Keratinocyte (primary cell): ENCODE measurements at regions not wholly inside any gene's neighbourhood (a gene's known extent, or its start where the extent isn't known, plus 50 kb on each side); places are given as distances from the start of the nearest gene placed in this dataset.
"Not testable (repeated sequence)": the region's sequence is repeated elsewhere in the genome, so short reads cannot be mapped to it uniquely, and the experiment has no call there.

Experiments used
- DNase-seq: peaks from one replicate; pipeline ENCODE4 v3.0.0-alpha.2; 2011; ENCODE audit warnings: low read depth, missing footprints, low spot score
- FAIRE-seq: peaks from 2 replicates; lab custom pipeline; 2011; peaks lifted over from hg19 to GRCh38; lab: Jason Lieb, UNC
- H2AFZ ChIP-seq: 2 replicates; pipeline ENCODE4 v1.6.0; 2012; ENCODE audit warnings: low read length, control low read depth, inconsistent platforms; ENCODE audit not compliant: control insufficient read depth
- H3K27ac ChIP-seq: 2 replicates; pipeline ENCODE4 v1.5.1; 2011; ENCODE audit warnings: low read length; ENCODE audit not compliant: control insufficient read depth, insufficient read depth
- H3K27me3 ChIP-seq: 3 replicates; pipeline ENCODE4 v1.6.0; 2011; ENCODE audit warnings: low read length; ENCODE audit not compliant: control insufficient read depth, insufficient read depth; ENCODE audit errors: extremely low read depth
- H3K36me3 ChIP-seq, 2 experiments: 2 replicates in 1 of 2; 3 replicates in 1 of 2; pipeline ENCODE4 v1.5.1; 2011; ENCODE audit warnings: low read length in 2 of 2, mild to moderate bottlenecking in 1 of 2; ENCODE audit not compliant: control insufficient read depth in 2 of 2, insufficient read depth in 2 of 2; ENCODE audit errors: extremely low read depth in 1 of 2
- H3K4me1 ChIP-seq: 3 replicates; pipeline ENCODE4 v1.5.1; 2011; ENCODE audit warnings: low read length; ENCODE audit not compliant: control insufficient read depth, insufficient read depth; ENCODE audit errors: extremely low read depth
- H3K4me2 ChIP-seq: 3 replicates; pipeline ENCODE4 v1.6.0; 2011; ENCODE audit warnings: low read depth, low read length; ENCODE audit not compliant: control insufficient read depth, insufficient read depth; ENCODE audit errors: extremely low read depth
- H3K4me3 ChIP-seq, 3 experiments: fragments of 200-600 bp in 1 of 3; sonication (generic) in 1 of 3; 2 replicates in 2 of 3; 3 replicates in 1 of 3; pipeline ENCODE4 v1.5.1; 2011 to 2016; ENCODE audit warnings: low read length in 3 of 3, mild to moderate bottlenecking in 3 of 3, control low read depth in 2 of 3, inconsistent platforms in 1 of 3, low read depth in 1 of 3, mixed read lengths in 1 of 3, mixed run types in 1 of 3, moderate library complexity in 1 of 3; ENCODE audit not compliant: control insufficient read depth in 2 of 3, insufficient read depth in 2 of 3; ENCODE audit errors: extremely low read depth in 1 of 3
- H3K79me2 ChIP-seq: 2 replicates; pipeline ENCODE4 v1.6.0; 2012; ENCODE audit warnings: low read length; ENCODE audit not compliant: control insufficient read depth, insufficient read depth
- H3K9ac ChIP-seq: 3 replicates; pipeline ENCODE4 v1.6.0; 2011; ENCODE audit warnings: low read length; ENCODE audit not compliant: control insufficient read depth, insufficient read depth; ENCODE audit errors: extremely low read depth
- H3K9me1 ChIP-seq: 3 replicates; pipeline ENCODE4 v1.6.0; 2011; ENCODE audit warnings: low read length; ENCODE audit not compliant: control insufficient read depth, insufficient read depth; ENCODE audit errors: extremely low read depth
- H3K9me3 ChIP-seq: 2 replicates; pipeline ENCODE4 v1.5.1; 2012; ENCODE audit warnings: low read depth, low read length; ENCODE audit not compliant: control insufficient read depth
- H4K20me1 ChIP-seq: 3 replicates; pipeline ENCODE4 v1.6.0; 2011; ENCODE audit warnings: low read length; ENCODE audit not compliant: control insufficient read depth, insufficient read depth; ENCODE audit errors: extremely low read depth
- EZH2 ChIP-seq: IDR thresholded peaks from one replicate; pipeline ENCODE4 v1.6.1; 2012; ENCODE audit warnings: inconsistent platforms, mild to moderate bottlenecking, low read length, moderate library complexity
- dilution Hi-C: fragments of 300-500 bp; cut with MboI; formaldehyde crosslinking; loops from one replicate; pipeline ENCODE4 v1.7.0; 2020; ENCODE audit warnings: low sequenced_read_pairs; ENCODE audit not compliant: extremely low pct_ligation_motif_present
- TF ChIP-seq, protein P1 (sequence below), 3 experiments: IDR thresholded peaks in 1 of 3; conservative IDR thresholded peaks in 1 of 3; optimal IDR thresholded peaks in 1 of 3; 2 replicates in 2 of 3; 3 replicates in 1 of 3; pipeline versions ENCODE3 to v1.5.1; 2011; ENCODE audit warnings: low read length in 3 of 3, mild to moderate bottlenecking in 3 of 3, moderate library complexity in 2 of 3, control low read depth in 1 of 3, inconsistent platforms in 1 of 3; ENCODE audit not compliant: insufficient read depth in 2 of 3; ENCODE audit errors: extremely low read depth in 1 of 3

DNA sequence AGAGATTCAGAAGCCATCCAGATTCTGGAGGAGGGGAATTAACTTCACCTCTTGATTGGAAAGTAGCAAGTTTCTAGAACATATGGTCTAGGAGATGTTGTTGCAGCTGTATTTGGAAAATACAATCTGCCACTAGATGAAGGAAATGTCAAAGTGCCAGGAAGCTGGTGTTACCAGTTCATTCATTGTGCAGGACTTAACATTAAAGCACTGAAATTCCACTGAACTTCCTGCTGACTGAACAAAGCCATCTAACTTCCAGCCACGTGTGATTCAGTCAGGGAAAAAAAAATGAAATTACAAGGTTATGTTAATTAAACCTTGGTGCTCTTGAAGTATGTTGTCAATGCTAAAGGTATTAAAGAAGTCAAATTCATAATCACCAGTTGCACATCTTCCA is 321.5 kb upstream of the SASH1 start:
- no peak for TF ChIP-seq EZH2
- TF ChIP-seq, protein P1, sequence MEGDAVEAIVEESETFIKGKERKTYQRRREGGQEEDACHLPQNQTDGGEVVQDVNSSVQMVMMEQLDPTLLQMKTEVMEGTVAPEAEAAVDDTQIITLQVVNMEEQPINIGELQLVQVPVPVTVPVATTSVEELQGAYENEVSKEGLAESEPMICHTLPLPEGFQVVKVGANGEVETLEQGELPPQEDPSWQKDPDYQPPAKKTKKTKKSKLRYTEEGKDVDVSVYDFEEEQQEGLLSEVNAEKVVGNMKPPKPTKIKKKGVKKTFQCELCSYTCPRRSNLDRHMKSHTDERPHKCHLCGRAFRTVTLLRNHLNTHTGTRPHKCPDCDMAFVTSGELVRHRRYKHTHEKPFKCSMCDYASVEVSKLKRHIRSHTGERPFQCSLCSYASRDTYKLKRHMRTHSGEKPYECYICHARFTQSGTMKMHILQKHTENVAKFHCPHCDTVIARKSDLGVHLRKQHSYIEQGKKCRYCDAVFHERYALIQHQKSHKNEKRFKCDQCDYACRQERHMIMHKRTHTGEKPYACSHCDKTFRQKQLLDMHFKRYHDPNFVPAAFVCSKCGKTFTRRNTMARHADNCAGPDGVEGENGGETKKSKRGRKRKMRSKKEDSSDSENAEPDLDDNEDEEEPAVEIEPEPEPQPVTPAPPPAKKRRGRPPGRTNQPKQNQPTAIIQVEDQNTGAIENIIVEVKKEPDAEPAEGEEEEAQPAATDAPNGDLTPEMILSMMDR (optimal IDR thresholded peaks at IDR 0.05 in 1 of 3, IDR thresholded peaks at IDR 0.05 in 1 of 3, conservative IDR thresholded peaks at IDR 0.05 in 1 of 3; ENCODE audit: extremely low read depth in 1 of 3, insufficient read depth in 2 of 3, low read length in 3 of 3), result no peak

DNA sequence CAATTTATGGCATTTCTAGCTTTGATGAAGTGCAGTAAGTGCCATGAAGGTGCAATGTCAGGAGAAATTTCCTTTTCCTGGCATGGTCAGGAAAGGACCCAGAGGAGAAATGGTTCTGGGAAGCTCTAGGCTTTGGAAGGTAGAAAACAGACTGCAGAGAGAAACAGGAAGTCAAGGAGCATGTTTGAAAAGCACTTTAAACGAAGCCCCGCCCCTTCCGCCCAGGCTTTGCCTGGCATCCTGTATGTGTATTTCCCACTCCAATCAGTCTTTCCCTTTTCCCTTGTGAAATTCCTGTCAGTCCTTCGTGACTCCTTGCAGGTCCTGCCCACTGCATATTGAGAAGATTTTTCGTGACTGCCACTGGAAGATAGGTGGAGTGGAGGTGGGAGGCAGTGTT is 320.9 kb upstream of the SASH1 start:
- dilution Hi-C loops, result no loop called here
- H3K9me3 ChIP-seq, result no peaks in the 10 kb centered on the region
- TF ChIP-seq, protein P1 (optimal IDR thresholded peaks at IDR 0.05 in 1 of 3, IDR thresholded peaks at IDR 0.05 in 1 of 3, conservative IDR thresholded peaks at IDR 0.05 in 1 of 3; ENCODE audit: extremely low read depth in 1 of 3, insufficient read depth in 2 of 3, low read length in 3 of 3), result no peak
- no peak for TF ChIP-seq EZH2
- H3K27me3 ChIP-seq, result no peaks in the 10 kb centered on the region
- H3K79me2 ChIP-seq, result no peaks in the 10 kb centered on the region
- H3K9me1 ChIP-seq, result no peaks in the 10 kb centered on the region
- no peaks in the 10 kb centered on the region for H3K4me1 ChIP-seq
- H3K27ac ChIP-seq, result no peak overlapping the region
- no peaks in the 10 kb centered on the region for H4K20me1 ChIP-seq
- FAIRE-seq (no peak), DNase-seq (no peak)
- no peaks in the 10 kb centered on the region for H3K36me3 ChIP-seq
- H3K4me2 ChIP-seq, result no peak overlapping the region
- no peak overlapping the region for H3K9ac ChIP-seq
- no peak overlapping the region for H3K4me3 ChIP-seq
- H2AFZ ChIP-seq, result no peak overlapping the region

More for the DNA sequence above, 321.5 kb upstream of the SASH1 start:
- no peaks in the 10 kb centered on the region for H3K4me1 ChIP-seq
- dilution Hi-C loops, result no loop called here
- no peaks in the 10 kb centered on the region for H3K36me3 ChIP-seq
- no peaks in the 10 kb centered on the region for H3K79me2 ChIP-seq
- no peak overlapping the region for H3K4me3 ChIP-seq
- no peaks in the 10 kb centered on the region for H3K9me1 ChIP-seq
- H2AFZ ChIP-seq, result no peak overlapping the region
- no peaks in the 10 kb centered on the region for H4K20me1 ChIP-seq
- no peak for FAIRE-seq
- no peaks in the 10 kb centered on the region for H3K27me3 ChIP-seq
- no peak overlapping the region for H3K4me2 ChIP-seq
- H3K9me3 ChIP-seq, result no peaks in the 10 kb centered on the region
- no peak for DNase-seq
- no peak overlapping the region for H3K9ac ChIP-seq
- H3K27ac ChIP-seq, result no peak overlapping the region

DNA sequence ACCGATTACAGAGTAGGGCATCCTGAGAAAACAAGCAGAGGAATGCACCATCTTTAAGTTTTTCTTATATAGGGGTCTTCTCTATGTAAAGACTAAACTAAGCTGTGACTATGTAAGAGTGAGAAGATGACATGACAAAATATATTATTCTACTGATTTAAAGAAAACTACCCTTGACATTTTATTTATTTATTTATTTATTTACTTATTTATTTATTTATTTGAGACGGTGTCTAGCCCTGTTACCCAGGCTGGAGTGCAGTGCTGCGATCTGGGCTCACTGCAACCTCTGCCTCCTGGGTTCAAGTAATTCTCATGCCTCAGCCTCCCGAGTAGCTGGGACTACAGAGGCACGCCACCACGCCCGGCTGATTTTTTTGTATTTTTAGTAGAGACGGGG is 320.4 kb upstream of the SASH1 start:
- H3K9me3 ChIP-seq, H3K4me1 ChIP-seq, H3K79me2 ChIP-seq, H3K27me3 ChIP-seq, H3K36me3 ChIP-seq, H2AFZ ChIP-seq, H3K27ac ChIP-seq, H3K4me3 ChIP-seq, H3K4me2 ChIP-seq, DNase-seq, H4K20me1 ChIP-seq, H3K9me1 ChIP-seq, FAIRE-seq, dilution Hi-C loops, H3K9ac ChIP-seq: not testable (repeated sequence)
